Memory B cell (primary cell): ENCODE measurements at regions not wholly inside any gene's neighbourhood (a gene's known extent, or its start where the extent isn't known, plus 50 kb on each side); places are given as distances from the start of the nearest gene placed in this dataset.

Experiments used
- ATAC-seq: fragments of 150-1000 bp; cut with Tn5 transposase; 2 replicates; pipeline ENCODE4 v1.10.0; 2021; ENCODE audit warnings: low read depth, mild to moderate bottlenecking, moderate library complexity
- DNase-seq, 2 donors: peaks; one replicate each; pipeline ENCODE4 v3.0.0; 2022; ENCODE audit warnings: low spot score in 2 of 2
- H3K27ac Mint-ChIP-seq: one replicate; pipeline ENCODE4 v1.8.0; 2022; ENCODE audit warnings: mild to moderate bottlenecking, moderate library complexity, mixed read lengths
- H3K27me3 Mint-ChIP-seq: one replicate; pipeline ENCODE4 v1.8.0; 2022; ENCODE audit warnings: mixed read lengths
- H3K36me3 Mint-ChIP-seq: one replicate; pipeline ENCODE4 v1.8.0; 2022; ENCODE audit warnings: mild to moderate bottlenecking, mixed read lengths
- H3K4me1 Mint-ChIP-seq: one replicate; pipeline ENCODE4 v1.8.0; 2022; ENCODE audit warnings: mixed read lengths
- H3K4me3 Mint-ChIP-seq: one replicate; pipeline ENCODE4 v1.8.0; 2022; ENCODE audit warnings: mild to moderate bottlenecking, moderate library complexity, mixed read lengths
- H3K9me3 Mint-ChIP-seq: one replicate; pipeline ENCODE4 v1.8.0; 2022; ENCODE audit warnings: mixed read lengths

DNA sequence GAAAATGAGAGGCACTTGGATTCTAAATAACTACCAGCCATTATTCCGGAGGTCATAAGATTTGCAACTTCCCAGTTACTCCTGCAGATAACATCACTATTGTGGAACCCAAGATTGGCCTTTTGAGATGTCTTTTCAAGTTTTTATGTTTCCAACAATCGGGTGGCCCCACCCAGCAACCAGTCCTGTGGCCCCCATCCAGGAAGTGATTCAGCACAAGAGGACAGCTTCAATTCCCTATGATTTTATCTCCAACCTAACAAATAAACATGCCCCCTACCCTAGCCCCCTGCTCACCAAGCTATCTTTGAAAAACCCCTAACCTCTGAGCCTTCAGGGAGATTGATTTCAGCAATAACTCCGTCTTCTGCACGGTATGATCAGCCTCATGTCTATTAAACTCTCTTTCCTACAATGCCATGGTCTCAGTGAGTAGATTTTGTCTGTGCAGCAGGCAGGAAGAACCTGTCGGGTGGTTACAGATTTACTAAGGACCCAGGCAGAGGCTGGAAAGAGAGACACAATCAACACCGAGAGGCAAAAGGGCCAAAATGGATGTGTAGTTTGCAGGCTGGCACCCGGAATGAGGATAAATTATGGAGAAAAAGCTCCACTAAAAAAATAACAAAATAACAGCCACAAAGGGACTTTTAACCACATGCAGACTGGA lies 83.9 kb upstream of the UNC5B start:
- Mint-ChIP-seq H3K36me3 (no peaks in the 10 kb centered on the region), H3K4me1 (no peaks in the 10 kb centered on the region), H3K27me3 (peaks cover 18% of the 10 kb centered on the region), H3K27ac (no peak overlapping the region), H3K4me3 (no peak overlapping the region), H3K9me3 (no peaks in the 10 kb centered on the region)
- ATAC-seq (no peak), DNase-seq (no peak)

DNA sequence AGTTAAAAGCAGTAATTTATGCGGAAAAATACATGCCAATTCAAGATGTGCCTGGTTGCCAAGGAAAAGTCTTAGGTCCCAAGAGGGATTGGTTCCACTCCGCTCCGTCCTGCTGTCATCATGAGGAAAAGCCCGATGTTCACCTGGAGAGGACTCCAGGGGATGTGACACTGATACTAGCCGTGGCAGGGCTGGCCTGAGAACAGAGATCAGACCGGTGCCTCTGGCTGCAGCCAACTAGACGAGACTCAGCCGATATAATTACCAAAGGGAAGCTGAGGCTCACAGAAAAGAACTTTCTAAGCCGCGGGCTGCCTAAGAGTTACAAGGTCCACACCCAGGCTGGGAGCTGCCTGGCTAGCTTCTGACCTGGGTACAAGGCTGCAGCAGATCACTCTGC lies 81.3 kb upstream of the UNC5B start:
- DNase-seq (no peak), ATAC-seq (no peak)
- Mint-ChIP-seq H3K4me1 (no peaks in the 10 kb centered on the region), H3K27me3 (peaks cover 19% of the 10 kb centered on the region), H3K4me3 (no peak overlapping the region), H3K27ac (no peak overlapping the region), H3K9me3 (no peaks in the 10 kb centered on the region), H3K36me3 (no peaks in the 10 kb centered on the region)

DNA sequence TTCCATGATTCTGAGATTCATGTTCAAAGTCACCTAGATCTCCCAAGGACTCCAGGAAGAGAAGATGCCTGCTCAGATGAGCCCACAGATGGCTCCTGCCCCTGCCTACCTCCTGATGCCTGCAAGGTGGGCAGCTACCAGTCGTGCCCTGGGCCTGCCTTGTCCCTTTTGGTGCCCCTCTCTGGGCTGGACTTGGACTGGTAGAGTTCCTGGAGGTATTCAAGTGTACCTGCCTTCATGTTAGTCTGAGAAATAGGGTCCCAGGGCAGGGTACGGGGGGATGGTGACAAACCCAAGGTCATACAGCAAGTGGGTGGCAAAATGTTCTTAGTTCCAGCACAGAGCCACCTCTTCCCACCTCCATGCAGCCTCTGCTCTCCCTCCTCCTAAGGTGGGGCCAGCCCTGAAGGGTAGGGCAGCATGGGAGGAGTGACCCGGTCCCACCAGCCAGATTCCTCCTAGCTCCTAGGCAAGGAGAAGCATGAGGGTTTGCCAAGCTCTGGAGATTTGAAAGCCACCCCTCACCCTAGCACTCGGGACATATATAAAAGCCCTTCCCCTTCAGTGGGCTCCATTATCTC lies 80.8 kb upstream of the UNC5B start:
- Mint-ChIP-seq H3K9me3 (no peaks in the 10 kb centered on the region), H3K4me1 (no peaks in the 10 kb centered on the region), H3K4me3 (no peak overlapping the region), H3K27ac (no peak overlapping the region), H3K27me3 (peaks cover 21% of the 10 kb centered on the region), H3K36me3 (no peaks in the 10 kb centered on the region)
- ATAC-seq (no peak), DNase-seq (no peak)

DNA sequence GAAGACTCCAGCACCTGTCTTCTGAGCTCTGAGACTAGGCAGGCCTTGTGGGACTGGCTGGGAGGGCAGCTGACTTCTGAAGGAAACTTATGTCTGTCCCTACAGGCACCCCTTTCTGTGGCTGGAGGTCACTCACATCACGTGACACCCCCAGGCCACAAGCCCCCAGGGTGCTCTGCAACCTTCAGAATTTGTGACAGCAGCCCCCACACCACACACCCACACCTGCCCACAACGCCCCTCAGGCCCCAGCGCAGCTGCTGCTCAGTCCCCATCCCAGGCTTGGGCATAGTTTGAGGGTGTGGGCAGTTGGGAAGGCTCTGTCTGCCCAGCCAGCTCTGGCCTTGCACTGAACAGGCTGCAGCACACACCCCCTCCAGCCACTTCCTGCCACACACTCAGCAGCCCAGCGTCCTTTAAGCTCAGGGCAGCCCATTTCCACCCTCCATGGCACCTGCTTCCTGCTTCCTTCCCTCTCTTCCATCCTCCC lies 80.0 kb upstream of the UNC5B start:
- Mint-ChIP-seq H3K4me3 (no peak overlapping the region), H3K27ac (no peak overlapping the region), H3K27me3 (peaks cover 22% of the 10 kb centered on the region), H3K9me3 (no peaks in the 10 kb centered on the region), H3K4me1 (no peaks in the 10 kb centered on the region), H3K36me3 (no peaks in the 10 kb centered on the region)
- ATAC-seq (no peak), DNase-seq (no peak)

DNA sequence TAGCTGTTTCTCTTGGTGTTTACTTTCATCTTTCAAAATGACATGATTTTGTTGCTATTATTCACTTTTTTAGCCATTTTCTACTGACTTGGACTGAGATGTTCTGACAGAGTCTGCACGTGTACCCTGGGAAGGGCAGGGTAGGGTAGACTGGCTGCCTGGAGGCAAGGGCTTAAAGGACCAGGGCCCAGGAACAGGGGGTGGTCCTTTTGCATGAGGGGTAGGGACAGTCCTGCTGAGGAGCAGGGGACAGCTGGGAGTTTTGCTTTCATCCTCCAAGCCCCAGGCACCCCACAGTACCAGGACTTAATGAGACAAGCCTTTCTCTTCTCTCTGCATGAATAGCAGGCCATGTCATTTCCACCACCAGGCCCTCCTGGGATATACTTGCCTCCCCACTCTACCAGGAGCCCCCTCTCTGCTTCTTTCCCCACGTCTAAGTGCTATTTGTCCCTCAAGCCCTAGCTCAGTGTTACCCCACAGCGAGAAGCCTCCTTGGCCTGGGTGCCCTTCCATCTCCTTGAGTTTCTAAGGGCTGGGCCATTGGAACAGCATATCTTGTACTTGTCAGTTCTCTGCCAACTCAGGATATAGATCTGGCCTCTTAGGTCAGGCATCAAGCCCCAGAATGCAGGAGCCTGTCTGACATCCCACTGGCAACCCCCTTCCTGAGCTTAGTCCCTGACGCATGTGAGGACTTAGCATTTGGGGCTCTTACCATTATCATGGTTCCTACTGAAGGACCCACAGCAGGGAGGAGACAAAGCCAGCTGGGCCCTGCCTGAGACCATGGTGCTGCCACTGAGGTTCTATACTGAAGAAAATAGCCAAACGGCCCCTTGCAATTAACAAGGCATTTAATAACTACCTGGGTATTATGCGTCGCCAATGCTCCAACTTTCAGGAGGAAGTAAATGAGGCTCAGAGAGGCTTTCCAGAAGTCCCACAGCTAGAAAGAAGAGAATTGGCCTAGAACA lies 78.4 kb upstream of the UNC5B start:
- H3K36me3 Mint-ChIP-seq: no peaks in the 10 kb centered on the region
- H3K27me3 Mint-ChIP-seq: peaks cover 23% of the 10 kb centered on the region
- H3K4me1 Mint-ChIP-seq: no peaks in the 10 kb centered on the region
- ATAC-seq (no peak), DNase-seq (no peak)
- no peaks in the 10 kb centered on the region for H3K9me3 Mint-ChIP-seq
- no peak overlapping the region for H3K4me3 Mint-ChIP-seq
- no peak overlapping the region for H3K27ac Mint-ChIP-seq

DNA sequence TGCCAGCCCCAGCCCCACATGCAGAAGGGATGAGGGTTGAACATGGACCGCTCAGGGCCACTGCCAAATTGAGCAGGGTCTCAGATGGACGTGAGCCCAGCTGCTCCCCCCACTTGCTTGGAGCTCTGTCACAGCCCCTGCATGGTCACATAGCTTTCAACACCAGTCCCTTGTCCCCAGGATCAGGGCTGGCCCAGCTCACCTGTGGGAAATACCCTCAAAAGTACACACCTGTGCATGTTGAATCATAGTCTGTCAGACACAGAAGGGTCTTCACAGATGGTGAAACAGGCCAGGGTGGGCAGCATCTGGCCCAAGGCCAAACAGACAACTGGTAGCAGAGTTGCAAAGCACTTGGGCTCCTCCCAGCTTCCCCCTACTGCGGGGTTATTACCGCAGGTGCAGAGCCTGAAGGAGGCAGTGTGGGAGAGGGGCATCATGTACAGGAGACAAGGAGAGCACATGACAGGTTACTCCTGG lies 77.6 kb upstream of the UNC5B start:
- ATAC-seq: no peak
- no peak overlapping the region for H3K4me3 Mint-ChIP-seq
- no peaks in the 10 kb centered on the region for H3K4me1 Mint-ChIP-seq
- H3K27me3 Mint-ChIP-seq: peaks cover 27% of the 10 kb centered on the region
- DNase-seq: no peak
- no peaks in the 10 kb centered on the region for H3K9me3 Mint-ChIP-seq
- H3K36me3 Mint-ChIP-seq: no peaks in the 10 kb centered on the region
- no peak overlapping the region for H3K27ac Mint-ChIP-seq

DNA sequence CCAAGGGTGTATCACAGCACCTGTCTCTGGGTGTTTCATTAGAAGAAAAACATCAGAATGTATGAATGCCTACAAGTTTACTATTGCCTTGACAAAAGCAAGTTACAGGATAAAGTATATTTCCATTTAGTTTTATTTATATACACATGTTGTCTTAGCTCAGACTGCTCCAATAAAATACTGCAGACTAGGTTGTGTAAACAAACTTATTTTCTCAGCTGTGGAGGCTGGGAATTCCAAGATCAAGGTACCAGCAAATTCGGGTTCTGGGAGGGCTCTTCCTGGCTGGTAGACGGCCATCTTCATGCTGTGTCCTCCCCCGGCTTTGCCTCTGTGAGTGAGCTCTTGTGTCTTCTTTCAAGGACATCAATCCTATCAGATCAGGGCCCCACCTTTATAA lies 77.1 kb upstream of the UNC5B start:
- no peaks in the 10 kb centered on the region for H3K36me3 Mint-ChIP-seq
- H3K9me3 Mint-ChIP-seq: no peaks in the 10 kb centered on the region
- H3K27ac Mint-ChIP-seq: no peak overlapping the region
- no peak for ATAC-seq
- peaks cover 27% of the 10 kb centered on the region for H3K27me3 Mint-ChIP-seq
- no peaks in the 10 kb centered on the region for H3K4me1 Mint-ChIP-seq
- no peak overlapping the region for H3K4me3 Mint-ChIP-seq
- DNase-seq: no peak

DNA sequence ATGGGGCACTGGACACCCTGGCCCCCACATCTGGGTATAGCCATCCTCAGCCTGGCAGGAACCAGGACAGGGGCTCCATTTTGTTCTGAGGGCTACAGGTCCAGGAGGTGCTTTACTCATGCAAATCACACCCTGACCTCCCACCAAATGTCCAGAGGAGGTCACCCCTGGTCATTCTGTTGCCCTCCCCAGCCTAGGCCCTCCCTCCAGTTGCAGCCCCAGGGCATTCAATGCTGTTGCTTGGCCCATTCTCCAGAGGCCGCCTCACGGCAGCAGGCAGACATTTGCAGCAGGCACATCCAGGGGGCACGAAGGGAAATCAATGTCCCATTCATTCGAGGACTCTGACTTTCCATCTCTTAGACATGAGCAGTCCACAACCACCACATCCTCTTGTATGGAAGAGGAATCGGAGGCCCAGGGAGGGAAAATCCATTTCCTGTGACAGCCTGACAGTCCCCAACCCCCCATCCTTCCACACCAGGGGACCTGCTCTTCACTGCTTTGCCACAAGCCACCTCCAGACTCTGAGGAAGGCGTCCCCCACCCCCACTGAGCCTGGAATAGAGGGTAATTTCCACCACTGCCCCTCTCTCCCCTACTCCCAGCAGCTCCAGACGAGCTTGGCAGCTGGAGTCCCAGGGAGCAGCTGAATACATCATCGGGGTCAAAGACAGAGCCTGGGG lies 76.2 kb upstream of the UNC5B start:
- peaks cover 27% of the 10 kb centered on the region for H3K27me3 Mint-ChIP-seq
- no peaks in the 10 kb centered on the region for H3K4me1 Mint-ChIP-seq
- H3K9me3 Mint-ChIP-seq: no peaks in the 10 kb centered on the region
- no peak overlapping the region for H3K27ac Mint-ChIP-seq
- no peak overlapping the region for H3K4me3 Mint-ChIP-seq
- ATAC-seq: no peak
- no peak for DNase-seq
- no peaks in the 10 kb centered on the region for H3K36me3 Mint-ChIP-seq

DNA sequence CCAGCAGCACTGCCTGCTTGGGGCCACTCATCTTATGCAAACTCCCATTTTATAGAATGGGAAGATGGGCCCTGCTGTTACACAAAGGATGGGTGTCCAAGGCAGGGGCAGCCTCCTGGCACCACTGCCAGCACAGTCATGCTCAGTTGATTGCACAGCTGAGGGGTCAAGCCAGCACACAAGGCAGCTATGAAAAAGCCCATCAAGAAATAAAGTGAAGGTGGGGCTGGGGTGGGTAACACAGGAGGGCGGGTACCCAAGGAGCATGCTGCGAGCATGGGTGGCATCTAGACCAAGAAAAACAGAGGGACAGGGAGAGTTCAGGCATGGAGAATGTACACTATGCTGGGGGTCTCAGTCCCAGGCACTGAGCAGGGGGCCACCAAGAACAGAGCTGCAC lies 74.7 kb upstream of the UNC5B start:
- H3K27me3 Mint-ChIP-seq: peaks cover 28% of the 10 kb centered on the region
- H3K9me3 Mint-ChIP-seq: no peaks in the 10 kb centered on the region
- H3K27ac Mint-ChIP-seq: no peak overlapping the region
- no peak for DNase-seq
- no peak for ATAC-seq
- no peaks in the 10 kb centered on the region for H3K4me1 Mint-ChIP-seq
- H3K4me3 Mint-ChIP-seq: no peak overlapping the region
- H3K36me3 Mint-ChIP-seq: no peaks in the 10 kb centered on the region

DNA sequence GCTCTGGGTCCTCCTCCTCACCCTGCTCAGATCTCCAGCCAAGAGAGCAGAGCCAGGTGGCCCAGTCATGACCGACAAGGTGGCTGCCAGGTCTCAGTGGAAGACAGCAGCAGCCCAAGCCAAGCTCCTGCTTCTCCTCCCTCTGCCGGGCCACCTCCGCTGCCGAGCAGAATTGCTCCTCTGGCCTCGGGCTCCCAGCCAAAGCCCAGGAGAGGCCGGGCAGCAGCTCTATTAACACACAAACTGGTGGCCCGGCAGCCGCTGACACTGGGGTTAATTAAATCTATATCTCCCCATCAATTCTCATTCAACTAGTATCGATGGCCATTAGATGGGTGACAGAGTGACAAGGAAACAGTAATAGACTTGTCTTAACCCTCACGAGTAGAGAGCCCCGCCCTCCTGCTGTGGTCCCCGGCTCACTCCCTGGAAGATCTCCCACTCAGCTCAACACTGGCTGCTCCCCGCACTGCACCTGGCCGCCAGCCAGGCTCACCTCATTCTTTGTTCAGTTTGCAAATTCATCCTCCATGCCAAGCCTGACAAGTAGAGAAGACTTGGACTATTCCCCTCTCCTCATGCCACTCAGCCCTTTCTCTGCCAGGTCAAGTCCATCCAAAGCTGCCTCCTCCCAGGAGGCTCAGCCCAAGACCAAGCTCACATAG lies 74.1 kb upstream of the UNC5B start:
- Mint-ChIP-seq H3K9me3 (no peaks in the 10 kb centered on the region), H3K4me3 (no peak overlapping the region), H3K36me3 (no peaks in the 10 kb centered on the region), H3K27ac (no peak overlapping the region), H3K27me3 (peaks cover 24% of the 10 kb centered on the region), H3K4me1 (no peaks in the 10 kb centered on the region)
- ATAC-seq (no peak), DNase-seq (no peak)

DNA sequence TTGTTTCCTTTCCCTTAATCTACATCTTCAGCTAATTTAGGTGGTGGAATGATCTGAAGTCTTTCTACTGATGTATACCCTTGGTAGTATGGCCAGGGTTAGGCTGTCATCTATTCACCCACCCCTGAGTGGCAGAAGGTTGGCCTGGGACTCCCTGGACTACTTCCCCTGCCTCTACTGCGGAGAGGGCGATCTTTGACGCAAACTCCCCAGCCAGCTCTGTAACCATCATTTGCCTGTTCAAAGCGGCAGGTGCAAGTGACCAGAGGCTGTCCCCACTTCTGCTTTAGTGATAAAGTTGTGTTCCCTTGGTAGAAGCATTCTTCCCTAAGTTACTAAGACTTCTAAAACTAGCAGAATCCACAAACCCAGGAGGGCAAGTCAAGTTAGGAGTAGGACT lies 70.8 kb upstream of the UNC5B start:
- no peaks in the 10 kb centered on the region for H3K36me3 Mint-ChIP-seq
- no peak overlapping the region for H3K27ac Mint-ChIP-seq
- H3K4me3 Mint-ChIP-seq: no peak overlapping the region
- peaks cover 15% of the 10 kb centered on the region for H3K27me3 Mint-ChIP-seq
- H3K9me3 Mint-ChIP-seq: no peaks in the 10 kb centered on the region
- no peak for ATAC-seq
- DNase-seq: no peak
- no peaks in the 10 kb centered on the region for H3K4me1 Mint-ChIP-seq

DNA sequence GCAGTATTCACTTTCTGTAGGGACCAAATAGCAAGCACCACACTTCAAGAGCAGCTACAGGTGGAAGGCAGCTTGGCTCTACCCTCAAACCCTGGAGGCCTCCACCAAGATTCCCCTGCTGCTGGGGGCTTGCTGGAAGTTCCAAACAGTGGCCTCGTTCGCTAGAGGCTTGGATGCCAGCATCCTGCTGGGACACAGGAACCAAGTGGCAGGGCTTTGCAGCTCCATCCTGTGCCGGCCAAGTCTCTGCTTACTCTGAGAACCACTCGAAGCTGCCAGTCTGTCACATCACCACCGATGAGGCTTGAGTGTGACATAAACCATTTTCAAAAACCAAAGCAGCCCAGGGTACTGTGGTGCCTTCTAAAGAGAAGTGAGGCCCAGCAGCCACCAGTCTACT lies 69.2 kb upstream of the UNC5B start:
- DNase-seq (no peak), ATAC-seq (no peak)
- Mint-ChIP-seq H3K9me3 (no peaks in the 10 kb centered on the region), H3K36me3 (no peaks in the 10 kb centered on the region), H3K27me3 (peaks cover 11% of the 10 kb centered on the region), H3K4me1 (no peaks in the 10 kb centered on the region), H3K4me3 (no peak overlapping the region), H3K27ac (no peak overlapping the region)

DNA sequence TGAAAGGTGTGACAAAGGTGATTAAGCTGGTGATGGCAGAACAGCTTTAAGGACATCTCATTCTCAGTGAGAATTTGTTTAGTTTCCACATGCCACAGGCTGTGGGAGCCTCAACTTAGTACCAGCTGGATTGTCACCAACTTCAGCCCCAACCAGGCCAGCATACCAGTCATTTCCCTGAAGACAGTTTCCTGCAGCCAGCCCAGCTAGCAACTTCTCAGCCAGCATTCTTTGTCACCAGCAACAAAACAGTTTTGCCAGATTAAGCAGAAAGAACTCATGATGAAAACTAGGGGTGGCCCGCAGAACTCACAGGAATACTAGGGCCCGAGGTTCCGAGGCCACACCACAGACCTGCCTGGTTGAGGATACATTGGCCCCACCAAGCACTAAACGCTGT lies 68.8 kb upstream of the UNC5B start:
- H3K4me3 Mint-ChIP-seq: no peak overlapping the region
- no peaks in the 10 kb centered on the region for H3K4me1 Mint-ChIP-seq
- DNase-seq (no peak), ATAC-seq (no peak)
- no peaks in the 10 kb centered on the region for H3K9me3 Mint-ChIP-seq
- no peaks in the 10 kb centered on the region for H3K36me3 Mint-ChIP-seq
- no peak overlapping the region for H3K27ac Mint-ChIP-seq
- H3K27me3 Mint-ChIP-seq: peaks cover 9% of the 10 kb centered on the region
